ENCODE measurements at regions not wholly inside any gene's neighbourhood (a gene's known extent, or its start where the extent isn't known, plus 50 kb on each side); places are given as distances from the start of the nearest gene placed in this dataset.

DNA sequence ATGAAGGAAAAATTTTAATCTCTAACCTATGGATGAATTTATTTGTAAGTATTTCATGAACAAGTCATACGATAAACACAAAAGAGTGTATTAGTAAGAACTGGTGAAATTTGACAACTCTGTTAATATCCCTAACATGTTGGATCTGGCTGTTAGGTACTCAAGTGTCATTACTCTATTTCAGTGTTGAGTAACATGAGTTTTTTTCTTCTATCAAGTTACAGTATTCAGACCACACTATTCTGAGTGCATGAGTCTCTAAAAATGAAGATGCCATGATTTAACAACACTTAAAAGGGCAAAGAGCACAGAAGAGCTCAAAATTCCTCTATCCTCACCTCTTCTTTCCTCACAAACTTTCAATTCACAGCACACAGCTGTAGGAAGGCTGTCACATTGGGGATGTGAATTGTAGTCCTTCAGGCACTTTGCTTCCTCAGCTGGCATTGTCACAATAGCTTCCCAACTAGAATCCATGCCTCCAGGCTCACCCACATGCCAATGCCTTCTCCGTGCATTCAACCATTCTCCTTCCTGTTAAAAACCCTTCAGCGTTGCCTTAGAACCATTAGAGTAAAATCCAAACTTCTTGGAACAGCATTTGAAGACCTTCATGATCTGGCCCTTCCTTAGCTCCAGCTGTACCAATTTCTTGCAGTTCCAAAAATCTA is 73.7 kb upstream of the DBX2 start:
- no peak overlapping the region for H3K4me3 ChIP-seq
- H3K9me3 ChIP-seq: no peaks in the 10 kb centered on the region
- no peak overlapping the region for H3K27ac ChIP-seq
- H3K4me1 ChIP-seq: no peaks in the 10 kb centered on the region
- TF ChIP-seq, protein P1, sequence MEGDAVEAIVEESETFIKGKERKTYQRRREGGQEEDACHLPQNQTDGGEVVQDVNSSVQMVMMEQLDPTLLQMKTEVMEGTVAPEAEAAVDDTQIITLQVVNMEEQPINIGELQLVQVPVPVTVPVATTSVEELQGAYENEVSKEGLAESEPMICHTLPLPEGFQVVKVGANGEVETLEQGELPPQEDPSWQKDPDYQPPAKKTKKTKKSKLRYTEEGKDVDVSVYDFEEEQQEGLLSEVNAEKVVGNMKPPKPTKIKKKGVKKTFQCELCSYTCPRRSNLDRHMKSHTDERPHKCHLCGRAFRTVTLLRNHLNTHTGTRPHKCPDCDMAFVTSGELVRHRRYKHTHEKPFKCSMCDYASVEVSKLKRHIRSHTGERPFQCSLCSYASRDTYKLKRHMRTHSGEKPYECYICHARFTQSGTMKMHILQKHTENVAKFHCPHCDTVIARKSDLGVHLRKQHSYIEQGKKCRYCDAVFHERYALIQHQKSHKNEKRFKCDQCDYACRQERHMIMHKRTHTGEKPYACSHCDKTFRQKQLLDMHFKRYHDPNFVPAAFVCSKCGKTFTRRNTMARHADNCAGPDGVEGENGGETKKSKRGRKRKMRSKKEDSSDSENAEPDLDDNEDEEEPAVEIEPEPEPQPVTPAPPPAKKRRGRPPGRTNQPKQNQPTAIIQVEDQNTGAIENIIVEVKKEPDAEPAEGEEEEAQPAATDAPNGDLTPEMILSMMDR (IDR thresholded peaks at IDR 0.05): no peak
- TF ChIP-seq POLR2A (IDR thresholded peaks at IDR 0.05): no peak
- no peak for DNase-seq
- intact Hi-C loops (cut with DNase I; ENCODE audit: low total_unique reads): no loop called here
- no peaks in the 10 kb centered on the region for H3K36me3 ChIP-seq
- no peaks in the 10 kb centered on the region for H3K27me3 ChIP-seq

DNA sequence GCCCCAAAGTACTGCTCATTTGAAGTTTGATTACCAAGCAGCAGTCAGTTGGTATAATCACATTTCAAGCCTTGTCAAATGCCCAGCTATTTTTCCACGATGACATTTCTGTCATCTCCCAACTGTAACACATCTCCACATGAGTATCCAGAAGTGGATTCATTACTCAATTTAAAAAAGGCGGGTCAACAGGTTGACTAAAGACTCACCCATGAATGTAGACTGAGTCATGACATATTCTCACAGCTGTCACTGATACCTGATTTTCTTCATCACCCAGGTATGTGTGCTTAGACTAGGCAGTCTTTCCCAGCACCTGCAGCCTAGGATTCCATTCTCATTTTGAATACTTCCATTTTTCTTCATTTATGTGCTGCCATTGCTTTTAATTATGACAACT is 75.1 kb upstream of the DBX2 start:
- Histone ChIP-seq H3K27me3 (no peaks in the 10 kb centered on the region), H3K36me3 (no peaks in the 10 kb centered on the region), H3K27ac (no peak overlapping the region), H3K4me3 (no peak overlapping the region), H3K4me1 (no peaks in the 10 kb centered on the region), H3K9me3 (no peaks in the 10 kb centered on the region)
- intact Hi-C loops (cut with DNase I; ENCODE audit: low total_unique reads): no loop called here
- no peak for DNase-seq
- TF ChIP-seq POLR2A (IDR thresholded peaks at IDR 0.05): no peak
- TF ChIP-seq, protein P1 (IDR thresholded peaks at IDR 0.05): no peak

DNA sequence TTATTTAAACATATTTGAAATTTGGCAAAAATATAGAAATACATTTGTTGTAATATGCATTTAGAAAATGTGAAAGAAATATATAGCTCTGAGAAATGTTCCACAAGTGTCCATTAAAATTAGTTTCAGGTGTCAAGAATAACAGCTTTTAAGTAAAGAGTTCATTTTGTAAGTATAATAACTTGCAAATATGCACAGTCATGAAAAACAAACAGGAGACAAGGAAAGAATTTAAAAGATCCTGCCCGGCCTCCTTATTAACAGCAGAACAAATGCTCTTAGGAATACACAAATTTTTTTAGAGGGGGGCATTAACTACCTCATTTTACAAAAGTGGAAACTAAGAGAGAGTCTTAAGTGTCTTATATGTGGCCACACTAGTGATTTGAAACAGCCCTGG is 77.7 kb upstream of the DBX2 start:
- TF ChIP-seq POLR2A (IDR thresholded peaks at IDR 0.05): no peak
- TF ChIP-seq, protein P1 (IDR thresholded peaks at IDR 0.05): no peak
- H3K4me1 ChIP-seq: no peaks in the 10 kb centered on the region

DNA sequence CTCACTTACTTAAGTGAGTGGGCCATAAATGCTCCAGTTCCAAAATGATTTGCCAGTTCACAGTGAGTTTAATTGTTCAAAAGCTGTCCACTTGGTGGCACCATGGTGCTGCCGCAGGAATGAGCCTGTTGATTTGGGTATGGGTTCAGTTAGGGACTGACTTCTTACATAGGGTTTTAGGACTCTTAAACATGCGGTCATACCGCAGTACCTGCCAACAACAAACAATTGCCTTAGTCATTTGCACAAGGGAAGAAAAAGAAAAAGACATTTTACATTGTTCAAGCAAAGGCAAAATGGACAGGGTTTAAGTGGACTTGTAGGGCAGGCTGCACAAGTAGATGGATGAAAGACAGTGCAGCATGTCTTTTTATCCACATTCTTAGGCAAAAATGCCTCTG is 80.0 kb upstream of the DBX2 start:
- TF ChIP-seq POLR2A (IDR thresholded peaks at IDR 0.05): no peak
- TF ChIP-seq, protein P1 (IDR thresholded peaks at IDR 0.05): peak; percentile 46 to 51 (median 50)
- Histone ChIP-seq H3K27ac (no peak overlapping the region), H3K27me3 (no peaks in the 10 kb centered on the region), H3K4me3 (no peak overlapping the region), H3K4me1 (no peaks in the 10 kb centered on the region), H3K9me3 (no peaks in the 10 kb centered on the region), H3K36me3 (no peaks in the 10 kb centered on the region)
- DNase-seq: peak in 1 of 2 donors; percentile 34
- intact Hi-C loops (cut with DNase I; ENCODE audit: low total_unique reads): no loop called here

More for the DNA sequence above, 77.7 kb upstream of the DBX2 start:
- no peak overlapping the region for H3K4me3 ChIP-seq
- no peaks in the 10 kb centered on the region for H3K9me3 ChIP-seq
- H3K36me3 ChIP-seq: no peaks in the 10 kb centered on the region
- DNase-seq: no peak
- H3K27ac ChIP-seq: no peak overlapping the region
- H3K27me3 ChIP-seq: no peaks in the 10 kb centered on the region
- intact Hi-C loops (cut with DNase I; ENCODE audit: low total_unique reads): no loop called here

DNA sequence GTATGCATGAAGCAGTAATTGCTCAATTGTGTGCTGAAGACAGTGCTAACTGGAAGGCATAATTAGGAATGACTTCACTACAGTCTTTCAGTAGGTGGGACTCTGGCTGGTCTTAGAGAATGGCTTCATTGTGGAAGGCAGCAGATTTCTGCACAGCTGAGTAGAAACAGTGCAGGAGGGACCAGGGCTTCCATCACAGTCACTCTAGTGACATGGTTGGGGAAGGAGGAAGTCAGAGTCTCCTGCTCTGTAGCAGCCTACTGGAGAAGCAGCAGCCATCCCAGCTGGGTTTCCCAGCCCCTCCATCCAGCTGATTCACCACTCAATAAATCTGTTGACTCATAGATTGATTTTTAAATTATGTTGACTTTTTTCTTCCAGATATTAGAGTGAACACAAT is 80.6 kb upstream of the DBX2 start:
- TF ChIP-seq POLR2A (IDR thresholded peaks at IDR 0.05): no peak
- TF ChIP-seq, protein P1 (IDR thresholded peaks at IDR 0.05): no peak

More for the DNA sequence above, 80.6 kb upstream of the DBX2 start:
- Histone ChIP-seq H3K27ac (no peak overlapping the region), H3K27me3 (no peaks in the 10 kb centered on the region), H3K4me1 (no peaks in the 10 kb centered on the region), H3K4me3 (no peak overlapping the region), H3K9me3 (no peaks in the 10 kb centered on the region), H3K36me3 (no peaks in the 10 kb centered on the region)
- no peak for DNase-seq
- intact Hi-C loops (cut with DNase I; ENCODE audit: low total_unique reads): no loop called here

All from uterus (tissue), 3 donors.